ENCODE measurements at regions not wholly inside any gene's neighbourhood (a gene's known extent, or its start where the extent isn't known, plus 50 kb on each side); places are given as distances from the start of the nearest gene placed in this dataset.

DNA sequence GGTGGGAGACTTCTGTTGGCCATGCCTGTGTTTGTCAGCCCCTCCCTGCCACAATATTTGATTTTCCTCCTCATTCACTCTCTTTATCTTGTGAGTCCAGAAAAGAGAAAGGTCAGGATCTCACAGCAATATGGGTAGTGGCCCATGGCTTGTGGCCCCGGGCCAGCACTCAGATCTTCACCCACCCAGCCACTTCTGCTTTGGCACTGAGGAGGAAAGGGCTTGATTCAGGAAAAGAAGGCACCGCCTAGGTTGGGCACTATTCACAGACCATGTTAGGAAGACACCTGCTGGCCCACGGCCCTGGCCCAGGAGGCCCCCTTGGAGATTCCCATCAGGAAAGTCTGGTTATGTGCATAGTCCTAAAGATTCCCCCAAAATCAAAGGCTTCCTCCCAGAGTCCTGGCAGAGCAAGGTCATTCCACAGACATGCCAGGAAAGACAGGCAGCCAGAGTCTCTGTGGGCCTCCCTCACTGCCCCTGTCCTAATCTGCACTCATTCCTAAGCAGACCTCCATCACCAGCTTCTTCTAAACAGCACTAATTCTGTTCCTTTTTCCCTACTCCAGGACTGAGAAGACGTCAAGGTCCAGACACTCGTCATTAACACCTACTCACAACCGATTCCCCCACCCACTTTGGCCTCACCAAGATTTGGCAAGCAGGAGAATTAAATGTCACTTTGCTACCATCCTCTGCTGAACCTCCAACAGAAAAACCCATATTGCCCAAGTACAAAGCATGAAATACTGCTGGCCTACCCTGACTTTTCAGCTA is 179.3 kb downstream of the DEPDC1B start:
- intact Hi-C loops (cut with DNase I) = no loop called here
- Histone ChIP-seq H3K36me3 (no peaks in the 10 kb centered on the region), H3K27me3 (no peaks in the 10 kb centered on the region), H3K9ac (ENCODE audit: low read depth in 2 of 2, low read length in 2 of 2) (no peak overlapping the region), H3K9me3 (no peaks in the 10 kb centered on the region), H3K27ac (no peak overlapping the region), H3K4me3 (no peak overlapping the region), H3K4me1 (no peaks in the 10 kb centered on the region)
- no peak for TF ChIP-seq CTCF (IDR thresholded peaks at IDR 0.05)
- no peak for DNase-seq

DNA sequence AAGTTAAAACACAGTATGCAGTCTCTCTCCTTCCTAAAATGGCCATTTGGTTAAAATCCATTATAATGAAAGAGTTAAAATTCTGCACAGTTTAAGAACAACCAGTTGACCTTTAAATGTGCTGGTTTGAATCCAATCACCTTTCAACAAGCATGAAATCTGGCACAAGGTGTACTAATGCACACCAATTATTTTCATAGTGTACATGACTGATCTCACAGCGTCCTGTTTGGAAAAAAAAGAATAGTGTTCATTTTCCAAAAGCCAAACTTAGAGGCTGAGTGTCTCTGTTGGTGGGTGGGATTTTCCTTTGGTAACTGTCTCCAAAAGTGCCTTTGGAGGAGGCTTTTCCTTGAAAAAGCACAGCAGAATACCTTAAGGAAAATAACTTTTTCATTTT is 180.6 kb downstream of the DEPDC1B start:
- TF ChIP-seq CTCF (IDR thresholded peaks at IDR 0.05) = no peak
- Histone ChIP-seq H3K9me3 (no peaks in the 10 kb centered on the region), H3K36me3 (no peaks in the 10 kb centered on the region), H3K9ac (ENCODE audit: low read depth in 2 of 2, low read length in 2 of 2) (no peak overlapping the region), H3K4me3 (no peak overlapping the region), H3K4me1 (no peaks in the 10 kb centered on the region), H3K27me3 (no peaks in the 10 kb centered on the region), H3K27ac (no peak overlapping the region)
- intact Hi-C loops (cut with DNase I) = no loop called here
- DNase-seq = no peak

- H3K4me3 ChIP-seq = no peak overlapping the region
- no peaks in the 10 kb centered on the region for H3K4me1 ChIP-seq
- intact Hi-C loops (cut with DNase I) = no loop called here
- H3K27me3 ChIP-seq = no peaks in the 10 kb centered on the region
- no peak overlapping the region for H3K27ac ChIP-seq
- no peaks in the 10 kb centered on the region for H3K36me3 ChIP-seq
- no peak for DNase-seq
- TF ChIP-seq CTCF (IDR thresholded peaks at IDR 0.05) = no peak
- H3K9ac ChIP-seq (ENCODE audit: low read depth in 2 of 2, low read length in 2 of 2) = no peak overlapping the region
- H3K9me3 ChIP-seq = no peaks in the 10 kb centered on the region
Observed at GRCh38 chr5:60517850-60518249, 182.1 kb downstream of the DEPDC1B start.

DNA sequence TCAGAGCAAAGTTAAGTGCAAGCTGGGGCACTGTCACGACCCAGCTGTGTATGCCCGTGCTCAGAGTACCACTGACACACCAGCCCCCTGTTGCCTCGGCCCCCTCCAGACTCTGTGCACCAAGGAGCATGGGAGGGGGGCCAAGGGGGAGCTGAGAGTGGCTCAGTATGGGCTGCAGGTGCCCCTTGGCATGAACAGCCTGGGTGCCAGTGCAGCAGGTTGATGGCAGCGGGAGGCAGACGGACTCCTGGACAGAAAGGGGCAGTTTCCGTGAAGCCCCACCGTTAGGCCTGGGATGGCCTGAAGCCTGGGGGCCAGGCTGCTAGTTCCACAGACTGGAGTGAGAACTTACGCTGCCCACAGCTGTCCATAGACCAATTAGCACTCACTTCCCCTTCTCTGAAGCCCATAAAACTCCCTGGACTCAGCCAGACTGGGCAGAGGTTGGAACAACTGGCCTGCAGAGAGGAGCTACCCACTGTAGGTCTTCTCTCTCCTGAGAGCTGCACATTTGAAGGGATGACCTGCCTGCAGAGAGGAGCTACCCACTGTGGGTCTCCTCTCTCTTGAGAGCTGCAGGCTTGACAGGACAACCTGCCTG is 182.8 kb downstream of the DEPDC1B start:
- Histone ChIP-seq H3K4me3 (no peak overlapping the region), H3K9me3 (no peaks in the 10 kb centered on the region), H3K9ac (ENCODE audit: low read depth in 2 of 2, low read length in 2 of 2) (no peak overlapping the region), H3K4me1 (no peaks in the 10 kb centered on the region), H3K36me3 (no peaks in the 10 kb centered on the region), H3K27me3 (no peaks in the 10 kb centered on the region), H3K27ac (no peak overlapping the region)
- no peak for TF ChIP-seq CTCF (IDR thresholded peaks at IDR 0.05)
- DNase-seq = no peak
- intact Hi-C loops (cut with DNase I) = no loop called here

GRCh38 chr5:60516688-60517087 is 183.3 kb downstream of the DEPDC1B start:
- Histone ChIP-seq H3K4me3 (no peak overlapping the region), H3K27me3 (no peaks in the 10 kb centered on the region), H3K36me3 (no peaks in the 10 kb centered on the region), H3K4me1 (no peaks in the 10 kb centered on the region), H3K27ac (no peak overlapping the region), H3K9me3 (no peaks in the 10 kb centered on the region), H3K9ac (ENCODE audit: low read depth in 2 of 2, low read length in 2 of 2) (no peak overlapping the region)
- TF ChIP-seq CTCF (IDR thresholded peaks at IDR 0.05) = no peak
- intact Hi-C loops (cut with DNase I) = no loop called here
- no peak for DNase-seq

All from colonic mucosa (tissue), 4 donors.